Aorta (tissue), 5 donors: ENCODE measurements at regions not wholly inside any gene's neighbourhood (a gene's known extent, or its start where the extent isn't known, plus 50 kb on each side); places are given as distances from the start of the nearest gene placed in this dataset.
A peak's percentile ranks its signal among the peaks of the same experiment; 100 is the strongest.

Experiments used
- ATAC-seq: fragments of 200-7000 bp; cut with Tn5 transposase; one replicate; pipeline ENCODE4 v1.9.1; 2022; ENCODE audit warnings: moderate library complexity; ENCODE audit not compliant: low FRiP score
- DNase-seq, 2 donors: peaks; one replicate each; pipeline ENCODE4 v3.0.0-alpha.2; 2020
- H3K27ac ChIP-seq, 2 donors: one replicate each; pipeline ENCODE4 v1.5.1; 2013; ENCODE audit warnings: low read length in 2 of 2, mild to moderate bottlenecking in 2 of 2, moderate library complexity in 2 of 2, control low read depth in 1 of 2, inconsistent platforms in 1 of 2, low read depth in 1 of 2
- H3K27me3 ChIP-seq, 2 donors: one replicate each; pipeline ENCODE4 v1.6.1; 2013; ENCODE audit warnings: control low read depth in 1 of 2, low read length in 1 of 2, mild to moderate bottlenecking in 1 of 2, moderate library complexity in 1 of 2; ENCODE audit not compliant: insufficient read depth in 2 of 2, control insufficient read depth in 1 of 2
- H3K36me3 ChIP-seq, 2 donors: one replicate each; pipeline ENCODE4 v1.6.1; 2013; ENCODE audit warnings: control low read depth in 1 of 2, low read length in 1 of 2, mild to moderate bottlenecking in 1 of 2; ENCODE audit not compliant: insufficient read depth in 2 of 2, control insufficient read depth in 1 of 2
- H3K4me1 ChIP-seq, 2 donors: one replicate each; pipeline ENCODE4 v1.6.1; 2013; ENCODE audit warnings: low read length in 2 of 2, control low read depth in 1 of 2, mild to moderate bottlenecking in 1 of 2, moderate library complexity in 1 of 2; ENCODE audit not compliant: insufficient read depth in 2 of 2, control insufficient read depth in 1 of 2
- H3K4me3 ChIP-seq, 2 donors: one replicate each; pipeline ENCODE4 v1.5.1; 2013; ENCODE audit warnings: low read length in 2 of 2, control low read depth in 1 of 2, mild to moderate bottlenecking in 1 of 2
- H3K9me3 ChIP-seq: one replicate; pipeline ENCODE4 v1.6.1; 2013; ENCODE audit warnings: mild to moderate bottlenecking, low read length; ENCODE audit not compliant: control insufficient read depth
- WGBS, 2 donors: extraction: QIAGEN DNeasy Blood & Tissue Kit; methylation state at CpG; one replicate each; pipeline ENCODE4 v1.1.7; 2013; 5-methylcytosine and 5-hydroxymethylcytosine counted together
- intact Hi-C, 2 donors: fragments of 100-400 bp; cut with DNase I; formaldehyde crosslinking; loops; one replicate each; pipeline versions ENCODE4 v1.14.2 to v1.15.0; 2022
- donor health status: healthy with polysubstance abuse.
- donor health status: Bipolar disorder and iron deficiency.
- donor health status: DM: no; HTN: no; CAD: no.
- donor health status: DM: no; HTN: no; CAD: no.
- donor health status: DM: yes; HTN: yes; CAD: no.

- intact Hi-C loops = no loop called here
- H3K9me3 ChIP-seq = peaks cover 2% of the 10 kb centered on the region
- no peak overlapping the region for H3K27ac ChIP-seq
- H3K27me3 ChIP-seq = no peaks in the 10 kb centered on the region
- H3K36me3 ChIP-seq = no peaks in the 10 kb centered on the region
- ATAC-seq (peak; percentile 67), DNase-seq (no peak)
- H3K4me3 ChIP-seq = no peak overlapping the region
- H3K4me1 ChIP-seq = no peaks in the 10 kb centered on the region
- WGBS, 2 donors = 80 to 87% methylated on average over 8 of the region's 8 CpGs
These were observed 203.1 kb upstream of the AUTS2 start for GRCh38 chr7:69395061-69395714.

DNA sequence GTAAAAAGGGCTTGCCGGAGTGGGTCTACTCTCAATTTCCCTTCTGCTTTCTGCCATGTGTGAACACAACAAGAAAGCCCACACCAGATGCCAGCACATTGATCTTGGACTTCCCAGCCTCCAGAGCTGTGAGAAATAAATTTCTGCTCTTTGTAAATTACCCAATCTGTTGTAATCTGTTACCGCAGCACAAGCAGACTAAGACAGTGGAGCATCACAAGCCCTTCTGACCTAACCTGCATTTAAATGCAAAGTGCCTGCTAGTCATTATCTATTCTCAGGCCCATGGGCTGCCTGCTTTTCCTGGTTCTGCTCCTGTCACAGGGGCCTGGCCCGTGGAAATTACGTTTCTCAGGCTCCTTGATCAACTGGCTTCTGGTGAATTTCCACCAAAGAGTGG, 199.3 kb upstream of the AUTS2 start:
- ATAC-seq = no peak

GRCh38 chr7:69399401-69399800, 198.9 kb upstream of the AUTS2 start:
- DNase-seq (no peak), ATAC-seq (no peak)
- H3K9me3 ChIP-seq = peaks cover 2% of the 10 kb centered on the region
- H3K27ac ChIP-seq = no peak overlapping the region
- no peaks in the 10 kb centered on the region for H3K36me3 ChIP-seq
- no peak overlapping the region for H3K4me3 ChIP-seq
- no peaks in the 10 kb centered on the region for H3K27me3 ChIP-seq
- intact Hi-C loops = no loop called here
- H3K4me1 ChIP-seq = no peaks in the 10 kb centered on the region

More for the DNA sequence above, 199.3 kb upstream of the AUTS2 start:
- no peak for DNase-seq
- H3K4me3 ChIP-seq = no peak overlapping the region
- H3K27me3 ChIP-seq = no peaks in the 10 kb centered on the region
- H3K4me1 ChIP-seq = no peaks in the 10 kb centered on the region
- no peak overlapping the region for H3K27ac ChIP-seq
- no peaks in the 10 kb centered on the region for H3K36me3 ChIP-seq
- intact Hi-C loops = no loop called here
- WGBS, 2 donors = 74 to 82% methylated on average over 4 of the region's 4 CpGs
- peaks cover 2% of the 10 kb centered on the region for H3K9me3 ChIP-seq

GRCh38 chr7:69402696-69403095, 195.6 kb upstream of the AUTS2 start:
- ATAC-seq (no peak), DNase-seq (no peak)
- H3K4me1 ChIP-seq = no peaks in the 10 kb centered on the region
- no peaks in the 10 kb centered on the region for H3K36me3 ChIP-seq
- peaks cover 2% of the 10 kb centered on the region for H3K9me3 ChIP-seq
- H3K4me3 ChIP-seq = no peak overlapping the region
- WGBS, 2 donors = 64 to 77% methylated on average over 2 of the region's 2 CpGs
- no peak overlapping the region for H3K27ac ChIP-seq
- H3K27me3 ChIP-seq = no peaks in the 10 kb centered on the region
- intact Hi-C loops = loop anchor here in 1 of 2 donors (10.0 kb wide), 1 partner anchor 1468 kb away; no protein-coding TSS in a partner anchor

DNA sequence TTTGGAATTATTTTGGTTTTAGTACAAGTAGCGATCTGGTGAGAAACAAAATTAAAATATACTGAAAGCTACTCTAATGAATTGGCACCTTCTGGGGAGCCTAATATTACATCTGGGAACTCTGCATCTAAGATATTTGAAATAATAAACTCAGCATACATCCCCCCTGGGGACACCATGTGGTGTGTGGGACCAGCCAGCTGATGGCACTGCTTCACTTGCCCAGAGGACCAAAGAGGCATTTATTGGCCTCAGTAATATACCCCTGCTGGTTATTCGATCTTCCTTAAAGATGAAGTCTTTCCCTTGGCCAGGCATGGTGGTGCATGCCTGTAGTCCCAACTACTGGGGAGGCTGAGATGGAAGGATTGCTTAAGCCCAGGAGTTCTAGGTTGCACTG, 195.1 kb upstream of the AUTS2 start:
- DNase-seq (no peak), ATAC-seq (no peak)
- no peak overlapping the region for H3K4me3 ChIP-seq
- 51 to 55% methylated on average over 2 of the region's 2 CpGs for WGBS, 2 donors
- H3K27me3 ChIP-seq = no peaks in the 10 kb centered on the region
- no peaks in the 10 kb centered on the region for H3K4me1 ChIP-seq
- H3K9me3 ChIP-seq = peaks cover 2% of the 10 kb centered on the region
- intact Hi-C loops = loop anchor here in 1 of 2 donors (10.0 kb wide), 1 partner anchor 1468 kb away; no protein-coding TSS in a partner anchor
- H3K36me3 ChIP-seq = no peaks in the 10 kb centered on the region
- H3K27ac ChIP-seq = no peak overlapping the region

DNA sequence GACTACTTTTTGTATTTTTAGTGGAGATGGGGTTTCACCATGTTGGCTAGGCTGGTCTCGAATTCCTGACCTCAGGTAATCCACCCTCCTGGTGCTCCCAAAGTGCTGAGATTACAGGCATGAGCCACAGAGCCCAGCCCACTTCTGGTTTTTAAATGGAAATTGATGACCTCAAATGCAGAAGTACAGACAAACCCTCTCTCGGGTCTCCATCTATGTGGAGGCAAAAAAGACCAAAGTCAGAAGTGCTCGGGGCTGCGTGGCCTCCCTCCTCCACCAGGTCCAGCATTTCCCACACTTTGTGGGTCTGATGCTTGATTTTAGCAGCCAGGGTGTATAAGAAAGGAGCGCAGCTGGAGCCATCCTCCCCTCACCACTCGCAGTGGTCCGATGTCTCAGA, 187.3 kb upstream of the AUTS2 start:
- WGBS, 2 donors = 69 to 72% methylated on average over 7 of the region's 7 CpGs
- no peak for DNase-seq
- Histone ChIP-seq H3K4me3 (no peak overlapping the region), H3K9me3 (no peaks in the 10 kb centered on the region), H3K27me3 (no peaks in the 10 kb centered on the region), H3K27ac (no peak overlapping the region), H3K4me1 (no peaks in the 10 kb centered on the region), H3K36me3 (no peaks in the 10 kb centered on the region)
- intact Hi-C loops = no loop called here
- ATAC-seq = no peak

DNA sequence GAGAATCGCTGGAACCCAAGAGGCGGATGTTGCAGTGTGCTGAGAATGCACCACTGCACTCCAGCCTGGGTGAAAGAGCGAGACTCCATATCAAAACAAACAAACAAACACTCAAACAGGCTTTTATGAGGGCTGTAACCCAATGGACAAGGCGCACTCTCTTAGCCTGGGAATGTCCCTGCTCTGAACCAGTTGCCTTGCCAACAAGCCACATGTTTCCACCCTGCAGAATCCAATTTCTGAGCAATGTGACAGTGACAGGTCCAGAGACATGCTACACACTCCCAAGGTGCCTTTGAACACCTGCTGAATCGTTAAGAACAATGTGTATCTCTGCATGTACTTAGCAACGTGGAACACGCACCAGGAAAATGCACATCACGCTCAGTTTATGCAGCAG, 186.8 kb upstream of the AUTS2 start:
- intact Hi-C loops = no loop called here
- H3K27me3 ChIP-seq = no peaks in the 10 kb centered on the region
- H3K4me1 ChIP-seq = no peaks in the 10 kb centered on the region
- no peak for ATAC-seq
- 48 to 66% methylated on average over 8 of the region's 8 CpGs for WGBS, 2 donors
- no peak overlapping the region for H3K27ac ChIP-seq
- H3K36me3 ChIP-seq = no peaks in the 10 kb centered on the region
- DNase-seq = no peak
- H3K9me3 ChIP-seq = no peaks in the 10 kb centered on the region
- no peak overlapping the region for H3K4me3 ChIP-seq

GRCh38 chr7:69412331-69413146, 185.7 kb upstream of the AUTS2 start:
- no peak overlapping the region for H3K27ac ChIP-seq
- H3K4me1 ChIP-seq = no peaks in the 10 kb centered on the region
- no peak overlapping the region for H3K4me3 ChIP-seq
- intact Hi-C loops = no loop called here
- DNase-seq (peak in 1 of 2 donors; percentile 62), ATAC-seq (peak; percentile 68)
- no peaks in the 10 kb centered on the region for H3K36me3 ChIP-seq
- H3K27me3 ChIP-seq = no peaks in the 10 kb centered on the region
- 21 to 31% methylated on average over 9 of the region's 9 CpGs for WGBS, 2 donors
- H3K9me3 ChIP-seq = no peaks in the 10 kb centered on the region

DNA sequence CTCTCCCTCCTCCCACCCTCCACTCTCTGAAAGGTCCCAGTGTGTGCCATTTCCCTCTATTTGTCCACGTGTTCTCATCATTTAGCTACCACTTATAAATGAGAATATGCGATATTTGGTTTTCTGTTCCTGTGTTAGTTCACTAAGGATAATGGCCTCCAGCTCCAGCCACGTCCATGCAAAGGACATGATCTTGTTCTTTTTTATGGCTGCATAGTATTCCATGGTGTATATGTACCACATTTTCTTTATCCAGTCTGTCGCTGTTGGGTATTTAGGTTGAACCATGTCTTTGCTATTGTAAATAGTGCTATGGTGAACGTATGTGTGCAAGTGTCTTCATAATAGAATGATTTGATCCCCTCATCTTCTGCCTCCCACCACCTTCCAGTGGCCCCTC, 183.7 kb upstream of the AUTS2 start:
- DNase-seq = no peak
- intact Hi-C loops = no loop called here

More for the DNA sequence above, 183.7 kb upstream of the AUTS2 start:
- H3K4me3 ChIP-seq = no peak overlapping the region
- H3K4me1 ChIP-seq = no peaks in the 10 kb centered on the region
- 90 to 92% methylated on average over 5 of the region's 5 CpGs for WGBS, 2 donors
- no peaks in the 10 kb centered on the region for H3K9me3 ChIP-seq
- no peak for ATAC-seq
- H3K27ac ChIP-seq = no peak overlapping the region
- H3K36me3 ChIP-seq = no peaks in the 10 kb centered on the region
- H3K27me3 ChIP-seq = no peaks in the 10 kb centered on the region
